ENCODE measurements at regions not wholly inside any gene's neighbourhood (a gene's known extent, or its start where the extent isn't known, plus 50 kb on each side); places are given as distances from the start of the nearest gene placed in this dataset.

- Histone ChIP-seq H3K4me1 (ENCODE audit: control insufficient read depth in 1 of 2, insufficient read depth in 2 of 2, low read depth in 1 of 2, low read length in 1 of 2) (no peaks in the 10 kb centered on the region), H3K4me3 (ENCODE audit: low read depth in 2 of 2, low read length in 1 of 2) (no peak overlapping the region), H3K9me2 (no peaks in the 10 kb centered on the region), H3K9ac (no peak overlapping the region), H3F3A (replicated peaks; ENCODE audit: insufficient read depth) (no peaks in the 10 kb centered on the region), H3K4me2 (no peak overlapping the region), H3K9me3 (no peaks in the 10 kb centered on the region), H3K79me2 (ENCODE audit: insufficient read depth) (no peaks in the 10 kb centered on the region), H3K27me3 (ENCODE audit: insufficient read depth) (no peaks in the 10 kb centered on the region), H3K36me3 (replicated peaks in 1 of 2; ENCODE audit: control insufficient read depth in 1 of 2, insufficient read depth in 2 of 2, low read length in 1 of 2) (no peaks in the 10 kb centered on the region), H2AFZ (ENCODE audit: low read depth) (no peak overlapping the region), H3K27ac (ENCODE audit: low read depth in 2 of 2, low read length in 1 of 2) (no peak overlapping the region), H4K20me1 (ENCODE audit: insufficient read depth) (no peaks in the 10 kb centered on the region)
- ChIA-PET CTCF (no interaction called here), POLR2A (no interaction called here)
- DNase-seq: no peak
- no peak for TF ChIP-seq RXRA (IDR thresholded peaks at IDR 0.05; ENCODE audit: borderline replicate concordance, low read depth)
- no peak for TF ChIP-seq TAF1 (IDR thresholded peaks at IDR 0.05; ENCODE audit: borderline replicate concordance, low read depth, low read length)
- TF ChIP-seq NRF1 (IDR thresholded peaks at IDR 0.05; ENCODE audit: low read depth, low read length): no peak
- 66% methylated on average over 23 of the region's 24 CpGs for WGBS (ENCODE audit: low lambda C conversion rate)
These were observed 121.8 kb downstream of the FAM170A start for GRCh38 chr5:119750887-119751733.

- TF ChIP-seq JUND (IDR thresholded peaks at IDR 0.05) (no peak), REST (IDR thresholded peaks at IDR 0.05; ENCODE audit: low read depth, low read length) (no peak), SIN3A (IDR thresholded peaks at IDR 0.05; ENCODE audit: borderline replicate concordance, low read depth, low read length) (no peak), RCOR1 (IDR thresholded peaks at IDR 0.05; ENCODE audit: low read length) (no peak), NFIC (IDR thresholded peaks at IDR 0.05; ENCODE audit: borderline replicate concordance) (no peak), YY1 (IDR thresholded peaks at IDR 0.05; ENCODE audit: low read depth) (no peak), USF2 (IDR thresholded peaks at IDR 0.05; ENCODE audit: borderline replicate concordance, low read depth, low read length) (no peak), GATA2 (CRISPR knock-in tag; IDR thresholded peaks at IDR 0.05) (no peak), ZBTB33 (IDR thresholded peaks at IDR 0.05; ENCODE audit: borderline replicate concordance, low read depth) (no peak), CHD2 (IDR thresholded peaks at IDR 0.05; ENCODE audit: low read length, partially characterized antibody) (no peak), MAX (IDR thresholded peaks at IDR 0.05; ENCODE audit: low read depth) (no peak), MXI1 (IDR thresholded peaks at IDR 0.05; ENCODE audit: low read depth, low read length) (no peak)
- Histone ChIP-seq H3K27me3 (ENCODE audit: insufficient read depth) (no peaks in the 10 kb centered on the region), H3K9ac (no peak overlapping the region), H4K20me1 (ENCODE audit: insufficient read depth) (no peaks in the 10 kb centered on the region), H3K4me1 (ENCODE audit: control insufficient read depth in 1 of 2, insufficient read depth in 2 of 2, low read depth in 1 of 2, low read length in 1 of 2) (no peaks in the 10 kb centered on the region), H3F3A (replicated peaks; ENCODE audit: insufficient read depth) (no peaks in the 10 kb centered on the region), H3K27ac (ENCODE audit: low read depth in 2 of 2, low read length in 1 of 2) (no peak overlapping the region), H2AFZ (ENCODE audit: low read depth) (no peak overlapping the region), H3K4me3 (ENCODE audit: low read depth in 2 of 2, low read length in 1 of 2) (no peak overlapping the region), H3K79me2 (ENCODE audit: insufficient read depth) (no peaks in the 10 kb centered on the region), H3K9me2 (no peaks in the 10 kb centered on the region), H3K36me3 (replicated peaks in 1 of 2; ENCODE audit: control insufficient read depth in 1 of 2, insufficient read depth in 2 of 2, low read length in 1 of 2) (no peaks in the 10 kb centered on the region), H3K4me2 (no peak overlapping the region), H3K9me3 (no peaks in the 10 kb centered on the region)
- WGBS (ENCODE audit: low lambda C conversion rate): 27% methylated on average over 6 of the region's 6 CpGs
- CTCF ChIA-PET: no interaction called here
- DNase-seq: no peak
- POLR2A ChIA-PET: no interaction called here
These were observed 122.4 kb downstream of the FAM170A start for GRCh38 chr5:119751734-119752094.
